Nephron progenitor cell (in vitro differentiated cells): ENCODE measurements at regions not wholly inside any gene's neighbourhood (a gene's known extent, or its start where the extent isn't known, plus 50 kb on each side); places are given as distances from the start of the nearest gene placed in this dataset.
A peak's percentile ranks its signal among the peaks of the same experiment; 100 is the strongest.

Experiments
- DNase-seq: peaks from one replicate; pipeline ENCODE4 v3.0.0; 2021
- H3K27ac Mint-ChIP-seq: 2 replicates; pipeline ENCODE4 v1.8.0; 2021; ENCODE audit warnings: mild to moderate bottlenecking, moderate library complexity, mixed read lengths
- H3K27me3 Mint-ChIP-seq: 2 replicates; pipeline ENCODE4 v1.8.0; 2021; ENCODE audit warnings: mild to moderate bottlenecking, low read depth, mixed read lengths; ENCODE audit not compliant: poor library complexity
- H3K36me3 Mint-ChIP-seq: 2 replicates; pipeline ENCODE4 v1.8.0; 2021; ENCODE audit warnings: low read depth, mixed read lengths
- H3K4me1 Mint-ChIP-seq: 2 replicates; pipeline ENCODE4 v1.8.0; 2021; ENCODE audit warnings: mixed read lengths
- H3K4me3 Mint-ChIP-seq: 2 replicates; pipeline ENCODE4 v1.8.0; 2021; ENCODE audit warnings: mild to moderate bottlenecking, moderate library complexity, mixed read lengths
- H3K9me3 Mint-ChIP-seq: 2 replicates; pipeline ENCODE4 v1.8.0; 2021; ENCODE audit warnings: mild to moderate bottlenecking, moderate library complexity, mixed read lengths
- TF ChIP-seq, protein P1 (sequence below): fragments of 200-600 bp; sonication (generic); IDR thresholded peaks from 2 replicates; pipeline ENCODE4 v1.5.0; 2021; ENCODE audit warnings: antibody characterized with exemption

DNA sequence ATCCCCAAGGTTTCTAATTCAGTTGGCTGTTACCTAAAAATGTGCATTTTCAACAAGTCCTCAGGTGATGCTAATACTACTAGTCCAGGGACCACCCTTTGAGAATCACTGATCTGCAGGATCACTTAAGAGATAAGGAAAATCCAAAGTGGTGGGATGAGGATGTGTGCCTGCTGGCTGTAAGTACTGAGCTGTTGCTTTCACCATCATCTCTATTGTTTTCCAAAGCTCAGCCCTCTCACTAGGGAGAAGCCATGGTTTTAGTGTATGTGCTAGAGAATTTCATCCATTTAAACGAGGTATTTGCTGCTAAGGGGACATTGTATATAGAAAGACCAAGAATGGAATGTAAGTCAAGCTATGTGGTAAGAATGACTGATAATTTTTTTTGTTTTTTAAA, 202.3 kb downstream of the KIF21A start:
- peak overlapping the region; percentile 37 for H3K27ac Mint-ChIP-seq
- no peak for DNase-seq
- H3K36me3 Mint-ChIP-seq = no peaks in the 10 kb centered on the region
- H3K4me3 Mint-ChIP-seq = no peak overlapping the region
- H3K9me3 Mint-ChIP-seq = no peaks in the 10 kb centered on the region
- no peaks in the 10 kb centered on the region for H3K27me3 Mint-ChIP-seq
- TF ChIP-seq, protein P1, sequence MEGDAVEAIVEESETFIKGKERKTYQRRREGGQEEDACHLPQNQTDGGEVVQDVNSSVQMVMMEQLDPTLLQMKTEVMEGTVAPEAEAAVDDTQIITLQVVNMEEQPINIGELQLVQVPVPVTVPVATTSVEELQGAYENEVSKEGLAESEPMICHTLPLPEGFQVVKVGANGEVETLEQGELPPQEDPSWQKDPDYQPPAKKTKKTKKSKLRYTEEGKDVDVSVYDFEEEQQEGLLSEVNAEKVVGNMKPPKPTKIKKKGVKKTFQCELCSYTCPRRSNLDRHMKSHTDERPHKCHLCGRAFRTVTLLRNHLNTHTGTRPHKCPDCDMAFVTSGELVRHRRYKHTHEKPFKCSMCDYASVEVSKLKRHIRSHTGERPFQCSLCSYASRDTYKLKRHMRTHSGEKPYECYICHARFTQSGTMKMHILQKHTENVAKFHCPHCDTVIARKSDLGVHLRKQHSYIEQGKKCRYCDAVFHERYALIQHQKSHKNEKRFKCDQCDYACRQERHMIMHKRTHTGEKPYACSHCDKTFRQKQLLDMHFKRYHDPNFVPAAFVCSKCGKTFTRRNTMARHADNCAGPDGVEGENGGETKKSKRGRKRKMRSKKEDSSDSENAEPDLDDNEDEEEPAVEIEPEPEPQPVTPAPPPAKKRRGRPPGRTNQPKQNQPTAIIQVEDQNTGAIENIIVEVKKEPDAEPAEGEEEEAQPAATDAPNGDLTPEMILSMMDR = no peak
- H3K4me1 Mint-ChIP-seq = peaks cover 7% of the 10 kb centered on the region

DNA sequence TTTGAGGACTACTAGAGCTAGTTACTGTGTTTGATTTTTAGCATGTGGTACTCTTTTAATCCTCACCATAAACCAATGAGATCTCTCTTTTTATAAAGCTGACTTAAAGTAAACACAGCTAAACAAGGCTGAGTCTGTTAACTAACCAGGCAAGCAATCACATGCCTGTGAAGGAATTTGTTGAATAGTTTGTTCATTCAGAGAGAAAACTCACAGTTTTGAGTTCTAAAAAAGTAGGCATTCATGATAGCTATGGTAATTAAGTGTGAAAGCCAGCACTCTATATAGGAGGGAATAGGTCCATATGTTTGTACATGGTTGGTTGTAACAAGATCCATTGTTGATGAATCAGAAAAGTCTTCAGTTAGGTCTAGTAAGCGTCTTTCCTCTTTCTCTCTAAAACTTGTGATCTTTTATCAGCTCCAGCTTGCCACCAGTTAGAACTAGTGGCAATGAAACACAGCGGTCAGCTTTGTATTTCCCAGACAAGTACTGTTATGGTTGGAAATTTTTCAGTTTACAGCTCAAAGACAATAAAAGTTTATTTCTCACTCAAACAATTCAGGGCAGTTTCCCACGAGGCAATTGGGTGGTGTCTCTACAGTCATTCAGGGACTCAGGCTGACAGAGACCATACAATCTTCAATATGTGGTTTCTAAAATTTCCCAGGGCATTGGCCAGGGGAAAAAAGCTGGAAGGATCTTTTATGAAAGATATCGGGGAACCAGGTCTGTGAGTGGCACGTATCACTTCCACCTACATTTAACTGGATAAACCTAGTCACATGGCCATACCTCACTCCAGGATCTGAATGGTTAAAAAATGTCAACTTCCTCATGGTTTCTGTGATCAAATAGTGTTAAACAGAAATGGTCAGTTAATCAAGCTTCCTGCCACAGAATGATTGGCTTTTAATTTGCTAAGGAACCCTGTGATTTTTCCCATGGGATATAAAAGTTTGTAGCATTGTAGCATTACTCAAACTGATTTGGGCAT, 203.1 kb downstream of the KIF21A start:
- Mint-ChIP-seq H3K27ac (peak overlapping the region; percentile 50), H3K4me3 (no peak overlapping the region), H3K36me3 (no peaks in the 10 kb centered on the region), H3K4me1 (peaks cover 7% of the 10 kb centered on the region), H3K9me3 (no peaks in the 10 kb centered on the region), H3K27me3 (no peaks in the 10 kb centered on the region)
- TF ChIP-seq, protein P1 = no peak
- DNase-seq = no peak

DNA sequence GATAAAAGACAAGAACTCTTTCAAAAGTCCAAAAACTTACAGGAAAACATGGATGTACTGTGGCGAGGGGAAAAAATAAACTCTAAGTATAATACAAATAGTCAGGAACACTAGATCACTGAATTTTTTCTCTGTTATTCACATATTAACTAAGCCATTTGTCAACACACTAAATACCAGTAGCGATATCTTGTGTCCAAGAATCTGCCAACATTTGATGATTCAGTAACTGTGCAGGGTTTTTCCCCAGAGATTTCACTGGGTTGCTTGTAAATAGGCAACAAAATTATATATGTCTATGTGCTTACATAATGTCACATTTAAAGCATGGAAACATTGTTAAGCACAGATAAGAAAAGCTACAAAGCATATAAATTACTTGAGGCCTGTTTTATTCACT, 205.9 kb downstream of the KIF21A start:
- TF ChIP-seq, protein P1 = no peak
- Mint-ChIP-seq H3K4me1 (peaks cover 7% of the 10 kb centered on the region), H3K27me3 (no peaks in the 10 kb centered on the region), H3K9me3 (peaks cover 12% of the 10 kb centered on the region), H3K27ac (no peak overlapping the region), H3K4me3 (no peak overlapping the region), H3K36me3 (no peaks in the 10 kb centered on the region)
- DNase-seq = no peak

DNA sequence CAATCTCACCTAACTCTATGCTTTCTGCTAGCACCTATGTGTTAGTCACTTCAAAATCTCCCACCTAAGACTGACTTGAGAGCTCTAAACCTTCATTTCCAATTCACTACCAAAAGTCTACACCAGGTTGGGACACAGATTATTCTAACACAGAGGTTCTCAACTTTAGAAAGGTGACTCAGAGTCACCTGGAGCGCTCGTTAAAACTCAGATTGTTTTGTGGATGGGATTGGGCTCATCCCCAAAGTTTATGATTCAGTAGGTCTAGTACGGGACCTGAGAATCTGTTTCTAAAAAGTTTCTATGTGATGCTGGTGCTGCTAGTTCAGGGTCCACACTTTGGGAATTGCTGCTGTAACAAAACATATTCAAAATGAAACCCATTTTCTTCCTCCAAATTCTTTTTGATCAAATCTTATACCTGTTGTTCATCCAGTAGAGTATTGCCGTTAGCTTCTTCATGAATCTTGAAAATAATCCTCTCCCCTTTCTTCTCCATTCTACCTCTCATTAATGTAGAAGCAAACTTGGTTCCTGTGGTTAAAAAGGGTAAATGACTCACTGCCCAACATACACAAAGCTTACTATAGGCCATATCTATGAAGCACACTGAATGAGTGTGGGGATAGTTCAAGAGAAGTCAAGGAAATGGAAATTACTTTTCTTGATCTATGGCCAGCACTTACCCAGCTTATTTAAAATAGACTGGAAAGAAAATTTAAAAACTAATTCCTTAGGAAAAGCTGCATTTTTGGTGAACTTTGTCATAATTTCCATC, 206.7 kb downstream of the KIF21A start:
- H3K27ac Mint-ChIP-seq = no peak overlapping the region
- TF ChIP-seq, protein P1 = no peak
- peaks cover 7% of the 10 kb centered on the region for H3K4me1 Mint-ChIP-seq
- H3K4me3 Mint-ChIP-seq = no peak overlapping the region
- DNase-seq = no peak
- H3K9me3 Mint-ChIP-seq = peaks cover 17% of the 10 kb centered on the region
- no peaks in the 10 kb centered on the region for H3K36me3 Mint-ChIP-seq
- H3K27me3 Mint-ChIP-seq = no peaks in the 10 kb centered on the region

DNA sequence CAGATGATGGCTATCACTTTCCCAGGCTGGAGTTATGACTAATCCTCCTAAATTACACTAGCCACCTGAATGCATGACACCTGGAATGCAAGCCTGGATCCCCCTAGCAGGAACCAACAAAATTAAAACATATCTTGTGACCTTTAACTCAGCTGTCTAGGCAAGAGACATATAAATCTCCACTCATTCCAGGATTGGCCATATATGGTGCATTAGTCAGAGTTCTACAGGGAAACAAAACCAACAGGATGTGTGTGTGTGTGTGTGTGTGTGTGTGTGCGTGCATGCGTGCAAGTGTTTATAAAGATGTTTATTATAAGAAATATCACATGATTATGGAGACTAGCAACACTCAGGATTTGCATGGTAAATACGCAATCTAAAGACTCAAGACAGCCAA, 212.8 kb downstream of the KIF21A start:
- H3K27ac Mint-ChIP-seq = no peak overlapping the region
- H3K27me3 Mint-ChIP-seq = peaks cover 4% of the 10 kb centered on the region
- no peak overlapping the region for H3K4me3 Mint-ChIP-seq
- peaks cover 7% of the 10 kb centered on the region for H3K4me1 Mint-ChIP-seq
- DNase-seq = no peak
- no peaks in the 10 kb centered on the region for H3K36me3 Mint-ChIP-seq
- TF ChIP-seq, protein P1 = no peak
- peaks cover 22% of the 10 kb centered on the region for H3K9me3 Mint-ChIP-seq
